H1 (cell line): ENCODE measurements at regions not wholly inside any gene's neighbourhood (a gene's known extent, or its start where the extent isn't known, plus 50 kb on each side); places are given as distances from the start of the nearest gene placed in this dataset.

Source experiments
- CTCF ChIA-PET: fragments of 300-600 bp; sonication (Branson Sonifier 250); formaldehyde crosslinking; loops from one replicate; lab custom pipeline; 2021; ENCODE audit not compliant: partially characterized antibody; lab: Charles Lee
- POLR2A ChIA-PET: fragments of 300-600 bp; sonication (Branson Sonifier 250); formaldehyde crosslinking; loops from one replicate; lab custom pipeline; 2021; ENCODE audit warnings: inconsistent platforms; ENCODE audit not compliant: partially characterized antibody; lab: Charles Lee
- DNase-seq, 2 experiments: peaks; one replicate each; pipeline versions ENCODE4 v3.0.0 to v3.0.0-alpha.2; 2010 to 2022; ENCODE audit warnings: low spot score in 2 of 2, low read depth in 1 of 2, mixed read lengths in 1 of 2
- FAIRE-seq: peaks from 2 replicates; lab custom pipeline; 2011; peaks lifted over from hg19 to GRCh38; lab: Jason Lieb, UNC
- H2AFZ ChIP-seq: 2 replicates; pipeline ENCODE4 v1.8.1; 2012; ENCODE audit warnings: low read length, inconsistent platforms
- H2AK5ac ChIP-seq: 2 replicates; pipeline ENCODE4 v1.6.1; 2013; ENCODE audit warnings: low read depth, low read length
- H2BK120ac ChIP-seq: replicated peaks from 2 replicates; pipeline ENCODE3; 2013; ENCODE audit warnings: low read depth, low read length, inconsistent platforms
- H2BK12ac ChIP-seq: 2 replicates; pipeline ENCODE4 v1.6.1; 2013; ENCODE audit warnings: low read depth, low read length
- H2BK15ac ChIP-seq: 2 replicates; pipeline ENCODE4 v1.6.1; 2013; ENCODE audit warnings: low read length
- H2BK20ac ChIP-seq: 2 replicates; pipeline ENCODE4 v1.6.1; 2013; ENCODE audit warnings: low read length
- H2BK5ac ChIP-seq: 2 replicates; pipeline ENCODE4 v1.6.1; 2013; ENCODE audit warnings: low read depth, low read length
- H3K14ac ChIP-seq: 2 replicates; pipeline ENCODE4 v1.6.1; 2013; ENCODE audit warnings: inconsistent platforms; ENCODE audit not compliant: insufficient read length
- H3K18ac ChIP-seq: 2 replicates; pipeline ENCODE4 v1.6.1; 2013; ENCODE audit warnings: low read length; ENCODE audit errors: extremely low read depth
- H3K23ac ChIP-seq: 2 replicates; pipeline ENCODE4 v1.6.1; 2013; ENCODE audit warnings: inconsistent platforms; ENCODE audit not compliant: insufficient read length
- H3K23me2 ChIP-seq: 2 replicates; pipeline ENCODE4 v1.6.1; 2013; ENCODE audit warnings: low read depth, low read length
- H3K27ac ChIP-seq: 2 replicates; pipeline ENCODE4 v1.6.1; 2011; ENCODE audit warnings: low read depth, low read length, inconsistent platforms
- H3K27me3 ChIP-seq, 4 experiments: replicated peaks in 1 of 4; 1 replicate in 1 of 4; 2 replicates in 3 of 4; pipeline versions ENCODE4 v1.6.1 to v1.8.1; 2011 to 2013; ENCODE audit warnings: low read length in 3 of 4, mild to moderate bottlenecking in 3 of 4, inconsistent platforms in 2 of 4, mixed read lengths in 2 of 4, moderate library complexity in 1 of 4; ENCODE audit not compliant: control insufficient read depth in 3 of 4, insufficient read depth in 3 of 4; ENCODE audit errors: extremely low read depth in 1 of 4
- H3K36me3 ChIP-seq, 4 experiments: 2 replicates each; pipeline versions ENCODE4 v1.6.1 to v1.8.1; 2011 to 2013; ENCODE audit warnings: mild to moderate bottlenecking in 4 of 4, low read length in 3 of 4, moderate library complexity in 2 of 4, control low read depth in 1 of 4, inconsistent platforms in 1 of 4; ENCODE audit not compliant: insufficient read depth in 4 of 4, control insufficient read depth in 2 of 4
- H3K4ac ChIP-seq: replicated peaks from 2 replicates; pipeline ENCODE3; 2013; ENCODE audit warnings: low read length, low read depth, mixed read lengths, inconsistent platforms; ENCODE audit not compliant: insufficient read length
- H3K4me1 ChIP-seq, 4 experiments: replicated peaks in 1 of 4; 1 replicate in 1 of 4; 2 replicates in 3 of 4; pipeline versions ENCODE4 v1.6.1 to v1.8.1; 2011 to 2013; ENCODE audit warnings: low read length in 3 of 4, inconsistent platforms in 2 of 4, mixed read lengths in 1 of 4; ENCODE audit not compliant: insufficient read depth in 4 of 4, control insufficient read depth in 3 of 4
- H3K4me2 ChIP-seq, 2 experiments: 2 replicates each; pipeline versions ENCODE4 v1.6.1 to v1.8.1; 2011 to 2013; ENCODE audit warnings: low read depth in 2 of 2, low read length in 2 of 2, control low read depth in 1 of 2, inconsistent platforms in 1 of 2, mild to moderate bottlenecking in 1 of 2; ENCODE audit not compliant: insufficient read depth in 1 of 2
- H3K4me3 ChIP-seq, 4 experiments: fragments of 200-600, 300-600 bp in 1 of 4; sonication (generic), shearing (Covaris generic), sonication (Bioruptor Twin) in 1 of 4; 2 replicates each; pipeline versions ENCODE4 v1.5.1 to v1.8.1; 2011 to 2016; ENCODE audit warnings: low read length in 4 of 4, low read depth in 3 of 4, control low read depth in 2 of 4, inconsistent platforms in 2 of 4, mild to moderate bottlenecking in 2 of 4, mixed read lengths in 1 of 4, moderate library complexity in 1 of 4; ENCODE audit not compliant: insufficient read depth in 2 of 4; ENCODE audit errors: extremely low read depth in 1 of 4
- H3K56ac ChIP-seq: replicated peaks from 2 replicates; pipeline ENCODE3; 2013; ENCODE audit warnings: low read depth, mild to moderate bottlenecking, mixed read lengths, low read length, inconsistent platforms; ENCODE audit not compliant: insufficient read length
- H3K79me1 ChIP-seq: 2 replicates; pipeline ENCODE4 v1.6.1; 2013; ENCODE audit warnings: low read depth, low read length, control low read depth
- H3K79me2 ChIP-seq, 2 experiments: 2 replicates each; pipeline versions ENCODE4 v1.6.1 to v1.8.1; 2012 to 2013; ENCODE audit warnings: low read length in 2 of 2, mild to moderate bottlenecking in 2 of 2, inconsistent platforms in 1 of 2; ENCODE audit not compliant: insufficient read depth in 2 of 2, control insufficient read depth in 1 of 2
- H3K9ac ChIP-seq, 4 experiments: replicated peaks in 1 of 4; 1 replicate in 1 of 4; 2 replicates in 3 of 4; pipeline versions ENCODE4 v1.6.1 to v1.8.1; 2011 to 2013; ENCODE audit warnings: low read depth in 3 of 4, low read length in 3 of 4, control low read depth in 2 of 4, mild to moderate bottlenecking in 2 of 4, moderate library complexity in 2 of 4, inconsistent platforms in 1 of 4; ENCODE audit errors: extremely low read depth in 1 of 4
- H3K9me3 ChIP-seq, 2 experiments: 2 replicates each; pipeline versions ENCODE4 v1.6.1 to v1.8.1; 2012 to 2013; ENCODE audit warnings: mild to moderate bottlenecking in 2 of 2, moderate library complexity in 2 of 2, control low read depth in 1 of 2, inconsistent platforms in 1 of 2, low read depth in 1 of 2, low read length in 1 of 2, mixed read lengths in 1 of 2; ENCODE audit not compliant: insufficient read depth in 2 of 2
- H4K20me1 ChIP-seq, 2 experiments: replicated peaks in 1 of 2; 2 replicates each; pipeline versions ENCODE3 to v1.8.1; 2011 to 2013; ENCODE audit warnings: inconsistent platforms in 2 of 2, low read length in 2 of 2, mild to moderate bottlenecking in 1 of 2; ENCODE audit not compliant: insufficient read depth in 2 of 2, control insufficient read depth in 1 of 2
- H4K5ac ChIP-seq: 2 replicates; pipeline ENCODE4 v1.6.1; 2013; ENCODE audit warnings: low read length, low read depth, mixed read lengths, inconsistent platforms; ENCODE audit not compliant: insufficient read length
- H4K8ac ChIP-seq: 2 replicates; pipeline ENCODE4 v1.8.0; 2013; ENCODE audit warnings: mild to moderate bottlenecking, moderate library complexity, low read length, inconsistent platforms; ENCODE audit not compliant: insufficient read depth; ENCODE audit errors: extremely low read depth
- H4K91ac ChIP-seq: replicated peaks from 2 replicates; pipeline ENCODE3; 2013; ENCODE audit warnings: low read length, mixed read lengths, inconsistent platforms; ENCODE audit not compliant: insufficient read length
- WGBS, 2 experiments: shearing (Covaris generic) in 1 of 2; methylation state at CpG; one replicate each; pipeline versions ENCODE4 v1.1.6 to v1.1.7; 2013 to 2015; ENCODE audit warnings: low lambda C conversion rate in 2 of 2, mixed read lengths in 2 of 2, inconsistent platforms in 1 of 2, low coverage in 1 of 2, missing lambda C conversion rate in 1 of 2; ENCODE audit not compliant: insufficient replicate concordance in 2 of 2, insufficient coverage in 1 of 2, insufficient read length in 1 of 2; ENCODE audit errors: extremely low coverage in 1 of 2, missing lambda C conversion rate in 1 of 2; 5-methylcytosine and 5-hydroxymethylcytosine counted together

GRCh38 chr12:107948391-107948945 lies 174.0 kb downstream of the ASCL4 start:
- no peaks in the 10 kb centered on the region for H3K4me1 ChIP-seq
- H3K23me2 ChIP-seq, result no peaks in the 10 kb centered on the region
- no peak overlapping the region for H2AFZ ChIP-seq
- no peak overlapping the region for H3K4me2 ChIP-seq
- no peak overlapping the region for H2BK20ac ChIP-seq
- no peak overlapping the region for H2BK12ac ChIP-seq
- H3K14ac ChIP-seq, result no peak overlapping the region
- H3K9me3 ChIP-seq, result no peaks in the 10 kb centered on the region
- H3K18ac ChIP-seq, result no peak overlapping the region
- no peak overlapping the region for H3K4ac ChIP-seq
- no peak for FAIRE-seq
- no peak overlapping the region for H4K91ac ChIP-seq
- no peak overlapping the region for H2BK15ac ChIP-seq
- no peak overlapping the region for H2BK5ac ChIP-seq
- ChIA-PET POLR2A (no interaction called here), CTCF (interaction anchor here (1.1 kb wide), 1 partner anchor 30 kb away, joined by 3 read pairs; no protein-coding TSS in a partner anchor)
- H3K4me3 ChIP-seq, result no peak overlapping the region
- H3K27ac ChIP-seq, result no peak overlapping the region
- H2AK5ac ChIP-seq, result no peak overlapping the region
- no peak overlapping the region for H3K23ac ChIP-seq
- H3K27me3 ChIP-seq, result no peaks in the 10 kb centered on the region
- H4K5ac ChIP-seq, result no peak overlapping the region
- no peak overlapping the region for H4K8ac ChIP-seq
- H3K79me1 ChIP-seq, result no peaks in the 10 kb centered on the region
- no peak for DNase-seq
- no peak overlapping the region for H3K56ac ChIP-seq
- no peaks in the 10 kb centered on the region for H3K79me2 ChIP-seq
- H2BK120ac ChIP-seq, result no peak overlapping the region
- H3K9ac ChIP-seq, result no peak overlapping the region
- WGBS, 2 experiments, result 91% methylated on average over 12 of the region's 12 CpGs; no CpG with 5 or more reads in 1 of the 2 experiments
- H3K36me3 ChIP-seq, result no peaks in the 10 kb centered on the region
- no peaks in the 10 kb centered on the region for H4K20me1 ChIP-seq
